Coronary artery (tissue), 2 donors: ENCODE measurements at regions not wholly inside any gene's neighbourhood (a gene's known extent, or its start where the extent isn't known, plus 50 kb on each side); places are given as distances from the start of the nearest gene placed in this dataset.
"Not testable (repeated sequence)": the region's sequence is repeated elsewhere in the genome, so short reads cannot be mapped to it uniquely, and the experiment has no call there.

Source experiments
- DNase-seq: peaks from one replicate; pipeline ENCODE4 v3.0.0-alpha.2; 2017; ENCODE audit warnings: low spot score
- H3K27ac ChIP-seq, 2 donors: fragments of 200-600 bp; sonication (generic); one replicate each; pipeline ENCODE4 v1.5.1; 2016 to 2019
- H3K4me3 ChIP-seq: fragments of 200-600 bp; sonication (generic); 2 replicates; pipeline ENCODE4 v1.5.1; 2016; ENCODE audit warnings: mild to moderate bottlenecking, moderate library complexity
- TF ChIP-seq, protein P1 (sequence below): fragments of 200-600 bp; sonication (generic); IDR thresholded peaks from one replicate; pipeline ENCODE4 v1.5.1; 2019; ENCODE audit warnings: antibody characterized with exemption

DNA sequence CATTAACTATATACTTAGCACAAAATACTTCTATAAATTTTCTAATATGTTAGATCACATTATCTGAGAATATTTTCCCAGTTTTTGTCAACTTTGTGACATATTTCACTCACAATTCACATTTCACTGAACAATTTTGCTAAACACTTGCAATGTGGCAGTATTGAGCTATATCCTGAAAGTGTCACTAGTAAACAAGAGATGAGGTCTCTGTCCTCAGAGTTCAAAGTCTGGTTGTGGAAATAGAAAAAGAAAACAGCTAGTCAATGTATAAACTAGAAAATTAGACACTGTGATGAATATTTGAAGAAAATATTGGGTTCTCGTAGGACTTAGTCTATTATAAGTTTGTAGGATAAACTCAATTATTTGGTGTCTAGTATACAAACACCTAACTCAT lies 87.4 kb upstream of the CHORDC1 start:
- DNase-seq = no peak
- H3K4me3 ChIP-seq = no peak overlapping the region
- no peak overlapping the region for H3K27ac ChIP-seq
- TF ChIP-seq, protein P1, sequence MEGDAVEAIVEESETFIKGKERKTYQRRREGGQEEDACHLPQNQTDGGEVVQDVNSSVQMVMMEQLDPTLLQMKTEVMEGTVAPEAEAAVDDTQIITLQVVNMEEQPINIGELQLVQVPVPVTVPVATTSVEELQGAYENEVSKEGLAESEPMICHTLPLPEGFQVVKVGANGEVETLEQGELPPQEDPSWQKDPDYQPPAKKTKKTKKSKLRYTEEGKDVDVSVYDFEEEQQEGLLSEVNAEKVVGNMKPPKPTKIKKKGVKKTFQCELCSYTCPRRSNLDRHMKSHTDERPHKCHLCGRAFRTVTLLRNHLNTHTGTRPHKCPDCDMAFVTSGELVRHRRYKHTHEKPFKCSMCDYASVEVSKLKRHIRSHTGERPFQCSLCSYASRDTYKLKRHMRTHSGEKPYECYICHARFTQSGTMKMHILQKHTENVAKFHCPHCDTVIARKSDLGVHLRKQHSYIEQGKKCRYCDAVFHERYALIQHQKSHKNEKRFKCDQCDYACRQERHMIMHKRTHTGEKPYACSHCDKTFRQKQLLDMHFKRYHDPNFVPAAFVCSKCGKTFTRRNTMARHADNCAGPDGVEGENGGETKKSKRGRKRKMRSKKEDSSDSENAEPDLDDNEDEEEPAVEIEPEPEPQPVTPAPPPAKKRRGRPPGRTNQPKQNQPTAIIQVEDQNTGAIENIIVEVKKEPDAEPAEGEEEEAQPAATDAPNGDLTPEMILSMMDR = no peak

DNA sequence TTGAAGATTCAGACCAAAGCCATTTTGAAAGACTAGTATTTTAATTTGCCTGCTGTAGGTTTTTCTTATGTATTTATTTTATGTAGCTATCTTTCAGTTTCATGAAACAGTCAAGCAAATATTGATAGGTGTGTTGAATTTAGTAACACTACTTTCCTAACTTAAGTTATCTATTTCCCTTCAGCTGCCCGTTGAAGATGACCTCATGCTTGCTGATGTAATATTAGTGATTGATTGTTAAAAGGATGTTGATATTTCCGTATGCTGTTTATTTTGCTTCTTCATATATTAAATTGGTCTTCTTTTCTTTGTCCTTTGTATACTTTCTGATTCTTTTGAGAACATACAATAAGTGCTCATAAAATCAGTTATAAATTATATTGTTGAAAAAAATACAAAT lies 86.8 kb upstream of the CHORDC1 start:
- TF ChIP-seq, protein P1 = no peak
- no peak overlapping the region for H3K4me3 ChIP-seq

DNA sequence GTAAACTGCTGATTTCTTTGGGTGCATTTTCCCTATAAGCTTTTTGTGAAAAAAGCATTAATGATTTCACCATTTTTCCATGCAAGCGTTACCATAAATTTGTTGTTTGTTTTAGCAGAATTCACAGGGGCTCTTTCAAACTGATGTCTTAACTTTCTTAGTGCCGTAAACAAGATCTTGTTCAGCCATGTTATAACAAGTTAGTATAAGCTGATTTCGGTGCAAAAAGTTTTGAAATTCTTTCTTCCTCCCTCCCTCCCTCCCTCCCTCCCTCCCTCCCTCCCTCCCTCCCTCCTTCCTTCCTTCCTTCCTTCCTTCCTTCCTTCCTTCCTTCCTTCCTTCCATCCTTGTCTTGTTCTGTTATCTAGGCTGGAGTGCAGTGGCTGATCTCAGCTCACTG lies 71.7 kb upstream of the CHORDC1 start:
- Histone ChIP-seq H3K4me3 (no peak overlapping the region), H3K27ac (no peak overlapping the region)
- TF ChIP-seq, protein P1 = no peak
- DNase-seq = no peak

More for the DNA sequence above, 86.8 kb upstream of the CHORDC1 start:
- no peak overlapping the region for H3K27ac ChIP-seq
- no peak for DNase-seq

DNA sequence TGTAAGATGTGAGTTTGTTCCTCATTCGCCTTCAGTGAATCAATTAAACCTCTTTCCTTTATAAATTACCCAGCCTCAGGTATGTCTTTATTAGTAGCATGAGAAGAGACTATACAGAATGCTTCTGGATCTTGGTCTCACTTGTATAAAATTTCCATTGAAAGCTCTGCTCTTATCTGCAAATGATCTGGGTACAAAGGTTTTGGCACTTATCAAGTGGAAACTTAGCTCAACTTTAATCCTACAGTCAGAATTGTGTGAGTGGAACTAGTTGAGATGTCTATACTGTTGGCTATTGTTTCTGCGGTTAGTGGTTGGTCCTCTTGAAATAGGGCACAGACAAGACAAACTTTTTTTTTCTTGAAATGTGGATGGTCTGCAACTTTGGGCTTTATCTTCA lies 71.2 kb upstream of the CHORDC1 start:
- no peak overlapping the region for H3K27ac ChIP-seq
- DNase-seq = no peak
- TF ChIP-seq, protein P1 = no peak
- H3K4me3 ChIP-seq = no peak overlapping the region

DNA sequence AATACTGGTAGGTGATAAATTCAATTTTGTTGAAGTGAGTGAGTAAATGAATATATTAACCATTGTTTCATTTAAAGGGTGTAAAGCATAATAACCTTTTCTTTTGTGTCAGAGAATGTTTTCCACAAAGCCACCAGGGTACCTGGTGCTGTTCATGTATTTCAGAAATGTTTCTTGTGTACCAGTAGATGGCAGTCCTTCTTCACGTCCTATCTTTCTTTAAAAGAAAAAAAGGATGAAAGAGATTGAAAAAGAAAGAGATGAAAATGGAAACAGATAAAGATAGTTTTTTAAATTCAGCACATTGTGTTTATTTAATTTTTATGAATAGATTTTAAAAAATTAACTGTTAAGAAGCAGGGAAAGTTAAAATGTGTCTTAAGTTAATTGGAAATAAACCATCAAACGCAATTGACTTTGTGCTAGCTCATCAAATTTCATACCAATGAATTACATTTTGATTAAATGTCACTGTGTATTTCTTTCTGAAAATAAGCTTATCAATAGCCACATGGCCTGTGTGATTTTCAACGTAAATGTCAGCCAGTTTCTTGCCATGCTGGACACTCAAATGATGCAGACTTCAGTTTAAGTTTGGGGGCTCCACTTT lies 65.5 kb upstream of the CHORDC1 start:
- Histone ChIP-seq H3K4me3 (no peak overlapping the region), H3K27ac (no peak overlapping the region)
- no peak for DNase-seq
- TF ChIP-seq, protein P1 = peak; percentile 17

DNA sequence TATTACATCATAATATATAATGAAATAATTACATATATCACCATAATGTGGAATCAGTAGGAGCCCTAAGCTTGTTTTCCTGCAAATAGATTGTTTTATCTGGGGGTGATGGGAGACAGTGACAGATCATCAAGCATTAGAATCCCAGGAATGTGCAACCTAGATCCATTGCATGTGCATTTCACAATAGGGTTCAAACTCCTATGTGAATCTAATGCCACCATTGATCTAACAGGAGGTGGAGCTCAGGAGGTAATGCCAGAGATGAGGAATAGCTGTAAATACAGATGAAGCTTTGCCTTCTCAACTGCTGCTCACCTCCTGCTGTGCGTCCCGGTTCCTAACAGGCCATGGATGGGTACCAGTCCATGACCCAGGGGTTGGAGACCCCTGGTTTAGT lies 63.8 kb upstream of the CHORDC1 start:
- H3K4me3 ChIP-seq = no peak overlapping the region
- no peak for DNase-seq
- H3K27ac ChIP-seq = no peak overlapping the region
- TF ChIP-seq, protein P1 = no peak

DNA sequence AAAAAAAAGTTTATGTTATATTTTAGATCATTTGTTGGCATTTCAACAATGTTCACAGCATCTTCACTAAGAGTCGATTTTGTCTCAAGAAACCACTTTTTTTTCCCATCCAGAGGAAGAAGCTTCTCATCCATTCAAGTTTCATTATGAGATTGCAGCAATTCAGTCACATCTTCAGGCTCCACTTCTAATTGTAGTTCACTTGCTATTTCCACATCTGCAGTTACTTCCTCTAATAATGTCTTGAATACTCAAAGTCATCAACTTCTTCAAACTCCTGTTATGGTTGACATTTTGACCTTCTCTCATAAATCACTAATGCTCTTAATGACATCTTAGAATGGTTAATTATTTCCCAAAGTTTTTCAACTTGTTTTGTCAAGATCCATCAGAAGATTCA lies 61.3 kb upstream of the CHORDC1 start:
- Histone ChIP-seq H3K4me3 (no peak overlapping the region), H3K27ac (no peak overlapping the region)
- TF ChIP-seq, protein P1 = no peak
- DNase-seq = no peak

DNA sequence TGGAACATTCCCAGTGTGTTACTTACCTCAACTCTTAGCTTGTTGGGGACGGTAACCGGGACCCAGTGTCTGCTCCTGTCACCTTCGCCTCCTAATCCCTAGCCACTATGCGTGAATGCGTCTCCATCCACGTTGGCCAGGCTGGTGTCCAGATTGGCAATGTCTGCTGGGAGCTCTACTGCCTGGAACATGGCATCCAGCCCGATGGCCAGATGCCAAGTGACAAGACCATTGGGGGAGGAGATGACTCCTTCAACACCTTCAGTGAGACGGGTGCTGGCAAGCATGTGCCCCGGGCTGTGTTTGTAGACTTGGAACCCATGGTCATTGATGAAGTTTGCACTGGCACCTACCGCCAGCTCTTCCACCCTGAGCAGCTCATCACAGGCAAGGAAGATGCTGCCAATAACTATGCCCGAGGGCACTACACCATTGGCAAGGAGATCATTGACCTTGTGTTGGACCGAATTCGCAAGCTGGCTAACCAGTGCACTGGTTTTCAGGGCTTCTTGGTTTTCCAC lies 59.8 kb upstream of the CHORDC1 start:
- not testable (repeated sequence) for H3K4me3 ChIP-seq, DNase-seq, H3K27ac ChIP-seq
